Activated CD4-positive, alpha-beta T cell treated with anti-CD3 and anti-CD28 coated beads for 36 hours (primary cell): ENCODE measurements at regions not wholly inside any gene's neighbourhood (a gene's known extent, or its start where the extent isn't known, plus 50 kb on each side); places are given as distances from the start of the nearest gene placed in this dataset.

Source experiments
- ATAC-seq: fragments of 200-7000 bp; cut with Tn5 transposase; one replicate; pipeline ENCODE4 v1.10.0; 2021; ENCODE audit warnings: mild to moderate bottlenecking, moderate library complexity
- CTCF ChIA-PET: fragments of 350-600 bp; sonication (Branson Sonifier 250); formaldehyde crosslinking; loops from one replicate; lab custom pipeline; 2021; ENCODE audit warnings: antibody characterized with exemption; lab: Charles Lee
- POLR2A ChIA-PET: fragments of 350-600 bp; sonication (Branson Sonifier 250); formaldehyde crosslinking; loops from one replicate; lab custom pipeline; 2021; ENCODE audit warnings: antibody characterized with exemption, inconsistent platforms; lab: Charles Lee
- DNase-seq: peaks from one replicate; pipeline ENCODE4 v3.0.0-alpha.2; 2020
- H3K27ac Mint-ChIP-seq: one replicate; pipeline ENCODE4 v1.8.0; 2021; ENCODE audit warnings: mixed read lengths
- H3K27me3 Mint-ChIP-seq: one replicate; pipeline ENCODE4 v1.8.0; 2021; ENCODE audit warnings: mixed read lengths
- H3K36me3 Mint-ChIP-seq: one replicate; pipeline ENCODE4 v1.8.0; 2021; ENCODE audit warnings: low read depth, mixed read lengths
- H3K4me1 Mint-ChIP-seq: one replicate; pipeline ENCODE4 v1.8.0; 2021; ENCODE audit warnings: mixed read lengths
- H3K4me3 Mint-ChIP-seq: one replicate; pipeline ENCODE4 v1.8.0; 2021; ENCODE audit warnings: mild to moderate bottlenecking, moderate library complexity, mixed read lengths
- H3K9me3 Mint-ChIP-seq: one replicate; pipeline ENCODE4 v1.8.0; 2021; ENCODE audit warnings: low read depth, mixed read lengths
- intact Hi-C, 2 experiments: fragments of 100-400 bp; cut with DNase I in 1 of 2; cut with micrococcal nuclease in 1 of 2; formaldehyde crosslinking; loops; one replicate each; pipeline versions ENCODE4 v1.14.2 to v1.15.1; 2022 to 2024; cut with DNase I, micrococcal nuclease

GRCh38 chr5:82610686-82611085 lies 332.5 kb upstream of the RPS23 start:
- DNase-seq (no peak), ATAC-seq (no peak)
- H3K4me1 Mint-ChIP-seq: no peaks in the 10 kb centered on the region
- intact Hi-C loops: no loop called here
- peaks cover 5% of the 10 kb centered on the region for H3K9me3 Mint-ChIP-seq
- ChIA-PET POLR2A (no interaction called here), CTCF (no interaction called here)
- no peak overlapping the region for H3K4me3 Mint-ChIP-seq
- no peak overlapping the region for H3K27ac Mint-ChIP-seq
- no peaks in the 10 kb centered on the region for H3K36me3 Mint-ChIP-seq
- H3K27me3 Mint-ChIP-seq: no peaks in the 10 kb centered on the region

GRCh38 chr5:82605441-82605973 lies 327.4 kb upstream of the RPS23 start:
- ATAC-seq: no peak

GRCh38 chr5:82603033-82603987 lies 325.2 kb upstream of the RPS23 start:
- no peak for ATAC-seq
- ChIA-PET POLR2A (no interaction called here), CTCF (no interaction called here)
- Mint-ChIP-seq H3K36me3 (no peaks in the 10 kb centered on the region), H3K4me3 (no peak overlapping the region), H3K9me3 (peaks cover 2% of the 10 kb centered on the region), H3K27ac (no peak overlapping the region), H3K27me3 (peaks cover 4% of the 10 kb centered on the region), H3K4me1 (no peaks in the 10 kb centered on the region)
- no peak for DNase-seq
- intact Hi-C loops: no loop called here

More at GRCh38 chr5:82605441-82605973, 327.4 kb upstream of the RPS23 start:
- DNase-seq: no peak
- peaks cover 5% of the 10 kb centered on the region for H3K9me3 Mint-ChIP-seq
- H3K27ac Mint-ChIP-seq: no peak overlapping the region
- CTCF ChIA-PET: interaction anchor here (0.7 kb wide), 1 partner anchor 76 kb away, joined by 4 read pairs; no protein-coding TSS in a partner anchor
- H3K4me3 Mint-ChIP-seq: no peak overlapping the region
- H3K4me1 Mint-ChIP-seq: no peaks in the 10 kb centered on the region
- H3K36me3 Mint-ChIP-seq: no peaks in the 10 kb centered on the region
- no peaks in the 10 kb centered on the region for H3K27me3 Mint-ChIP-seq
- POLR2A ChIA-PET: no interaction called here
- intact Hi-C loops: no loop called here

GRCh38 chr5:82601861-82602260 lies 323.7 kb upstream of the RPS23 start:
- no peak for DNase-seq
- H3K4me1 Mint-ChIP-seq: no peaks in the 10 kb centered on the region
- H3K27me3 Mint-ChIP-seq: peaks cover 4% of the 10 kb centered on the region
- H3K4me3 Mint-ChIP-seq: no peak overlapping the region
- H3K27ac Mint-ChIP-seq: no peak overlapping the region
- CTCF ChIA-PET: no interaction called here
- intact Hi-C loops: no loop called here
- H3K9me3 Mint-ChIP-seq: peaks cover 2% of the 10 kb centered on the region
- POLR2A ChIA-PET: no interaction called here
- no peaks in the 10 kb centered on the region for H3K36me3 Mint-ChIP-seq
- ATAC-seq: no peak

- Mint-ChIP-seq H3K27ac (no peak overlapping the region), H3K4me1 (no peaks in the 10 kb centered on the region), H3K9me3 (no peaks in the 10 kb centered on the region), H3K4me3 (no peak overlapping the region), H3K27me3 (peaks cover 4% of the 10 kb centered on the region), H3K36me3 (no peaks in the 10 kb centered on the region)
- DNase-seq (no peak), ATAC-seq (no peak)
- ChIA-PET CTCF (no interaction called here), POLR2A (no interaction called here)
- intact Hi-C loops: no loop called here
Observed at GRCh38 chr5:82601077-82601476, 322.9 kb upstream of the RPS23 start.

- CTCF ChIA-PET: no interaction called here
- no peaks in the 10 kb centered on the region for H3K4me1 Mint-ChIP-seq
- POLR2A ChIA-PET: no interaction called here
Observed at GRCh38 chr5:82599692-82600091, 321.5 kb upstream of the RPS23 start.

GRCh38 chr5:82599030-82599429 lies 320.9 kb upstream of the RPS23 start:
- CTCF ChIA-PET: interaction anchor here (0.6 kb wide), 1 partner anchor 425 kb away, joined by 3 read pairs; no protein-coding TSS in a partner anchor
- H3K4me1 Mint-ChIP-seq: no peaks in the 10 kb centered on the region

More at GRCh38 chr5:82599692-82600091, 321.5 kb upstream of the RPS23 start:
- Mint-ChIP-seq H3K9me3 (no peaks in the 10 kb centered on the region), H3K36me3 (no peaks in the 10 kb centered on the region), H3K4me3 (no peak overlapping the region), H3K27me3 (peaks cover 8% of the 10 kb centered on the region), H3K27ac (no peak overlapping the region)
- no peak for DNase-seq
- no peak for ATAC-seq
- intact Hi-C loops: no loop called here

GRCh38 chr5:82597437-82597836 lies 319.3 kb upstream of the RPS23 start:
- POLR2A ChIA-PET: no interaction called here
- DNase-seq (no peak), ATAC-seq (no peak)
- Mint-ChIP-seq H3K27ac (no peak overlapping the region), H3K36me3 (no peaks in the 10 kb centered on the region), H3K4me3 (no peak overlapping the region), H3K4me1 (no peaks in the 10 kb centered on the region), H3K27me3 (peaks cover 12% of the 10 kb centered on the region), H3K9me3 (no peaks in the 10 kb centered on the region)
- intact Hi-C loops: no loop called here
- CTCF ChIA-PET: interaction anchor here (0.9 kb wide), 1 partner anchor 12 kb away, joined by 3 read pairs; no protein-coding TSS in a partner anchor

More at GRCh38 chr5:82599030-82599429, 320.9 kb upstream of the RPS23 start:
- intact Hi-C loops: no loop called here
- no peaks in the 10 kb centered on the region for H3K36me3 Mint-ChIP-seq
- H3K27ac Mint-ChIP-seq: no peak overlapping the region
- no peak for ATAC-seq
- H3K4me3 Mint-ChIP-seq: no peak overlapping the region
- POLR2A ChIA-PET: no interaction called here
- H3K27me3 Mint-ChIP-seq: peaks cover 8% of the 10 kb centered on the region
- H3K9me3 Mint-ChIP-seq: no peaks in the 10 kb centered on the region
- no peak for DNase-seq

GRCh38 chr5:82596451-82596850 lies 318.3 kb upstream of the RPS23 start:
- POLR2A ChIA-PET: no interaction called here
- Mint-ChIP-seq H3K4me1 (no peaks in the 10 kb centered on the region), H3K27me3 (peaks cover 12% of the 10 kb centered on the region), H3K27ac (no peak overlapping the region), H3K9me3 (no peaks in the 10 kb centered on the region), H3K36me3 (no peaks in the 10 kb centered on the region), H3K4me3 (no peak overlapping the region)
- CTCF ChIA-PET: interaction anchor here (0.9 kb wide), 1 partner anchor 11 kb away, joined by 3 read pairs; no protein-coding TSS in a partner anchor
- ATAC-seq (no peak), DNase-seq (no peak)
- intact Hi-C loops: no loop called here

GRCh38 chr5:82595113-82595512 lies 317.0 kb upstream of the RPS23 start:
- DNase-seq: no peak
- ChIA-PET CTCF (no interaction called here), POLR2A (no interaction called here)
- Mint-ChIP-seq H3K27me3 (peaks cover 12% of the 10 kb centered on the region), H3K9me3 (peaks cover 5% of the 10 kb centered on the region), H3K4me1 (no peaks in the 10 kb centered on the region), H3K36me3 (no peaks in the 10 kb centered on the region), H3K4me3 (no peak overlapping the region), H3K27ac (no peak overlapping the region)
- no peak for ATAC-seq
- intact Hi-C loops: no loop called here

GRCh38 chr5:82594097-82594496 lies 315.9 kb upstream of the RPS23 start:
- Mint-ChIP-seq H3K27me3 (peaks cover 12% of the 10 kb centered on the region), H3K27ac (no peak overlapping the region), H3K36me3 (no peaks in the 10 kb centered on the region), H3K9me3 (peaks cover 6% of the 10 kb centered on the region), H3K4me3 (no peak overlapping the region), H3K4me1 (no peaks in the 10 kb centered on the region)
- ATAC-seq (no peak), DNase-seq (no peak)
- CTCF ChIA-PET: interaction anchor here (1.6 kb wide), 1 partner anchor 16 kb away, joined by 3 read pairs; no protein-coding TSS in a partner anchor
- POLR2A ChIA-PET: interaction anchor here (0.7 kb wide), 1 partner anchor 247 kb away, joined by 3 read pairs; no protein-coding TSS in a partner anchor
- intact Hi-C loops: no loop called here
